H9 (cell line): ENCODE measurements at regions not wholly inside any gene's neighbourhood (a gene's known extent, or its start where the extent isn't known, plus 50 kb on each side); places are given as distances from the start of the nearest gene placed in this dataset.

Experiments used
- DNase-seq: peaks from one replicate; pipeline ENCODE4 v3.0.0-alpha.2; 2017
- H2AFZ ChIP-seq: one replicate; pipeline ENCODE4 v1.6.1; 2013; ENCODE audit warnings: mild to moderate bottlenecking, low read length, control low read depth, moderate library complexity
- H2AK5ac ChIP-seq: 2 replicates; pipeline ENCODE4 v1.6.1; 2013; ENCODE audit warnings: low read length, control low read depth, mixed read lengths; ENCODE audit not compliant: insufficient read length
- H2BK120ac ChIP-seq: one replicate; pipeline ENCODE4 v1.6.1; 2013; ENCODE audit warnings: low read depth, mild to moderate bottlenecking, low read length, control low read depth, inconsistent platforms; ENCODE audit not compliant: poor library complexity, severe bottlenecking
- H2BK12ac ChIP-seq: 2 replicates; pipeline ENCODE4 v1.6.1; 2013; ENCODE audit warnings: low read length, control low read depth, mixed read lengths, low read depth; ENCODE audit not compliant: insufficient read length
- H2BK15ac ChIP-seq: 2 replicates; pipeline ENCODE4 v1.6.1; 2013; ENCODE audit warnings: low read depth, low read length, control low read depth
- H2BK20ac ChIP-seq: one replicate; pipeline ENCODE4 v1.6.1; 2013; ENCODE audit warnings: low read depth, mild to moderate bottlenecking, low read length, control low read depth, inconsistent platforms; ENCODE audit not compliant: poor library complexity, severe bottlenecking
- H2BK5ac ChIP-seq: 2 replicates; pipeline ENCODE4 v1.6.1; 2013; ENCODE audit warnings: low read length, control low read depth, mixed read lengths; ENCODE audit not compliant: insufficient read length
- H3K14ac ChIP-seq: 2 replicates; pipeline ENCODE4 v1.6.1; 2013; ENCODE audit warnings: low read length, control low read depth; ENCODE audit not compliant: insufficient read depth
- H3K18ac ChIP-seq: 2 replicates; pipeline ENCODE4 v1.6.1; 2013; ENCODE audit warnings: low read depth, mild to moderate bottlenecking, mixed read lengths, low read length, control low read depth; ENCODE audit not compliant: insufficient read length
- H3K23ac ChIP-seq: 2 replicates; pipeline ENCODE4 v1.6.1; 2013; ENCODE audit warnings: low read length, control low read depth, mixed read lengths, low read depth; ENCODE audit not compliant: insufficient read length
- H3K23me2 ChIP-seq: 2 replicates; pipeline ENCODE4 v1.6.1; 2013; ENCODE audit warnings: low read depth, mild to moderate bottlenecking, mixed read lengths, low read length, control low read depth; ENCODE audit not compliant: insufficient read length, poor library complexity, severe bottlenecking
- H3K27ac ChIP-seq: 2 replicates; pipeline ENCODE4 v1.5.1; 2013; ENCODE audit warnings: low read length, control low read depth, mixed read lengths, low read depth; ENCODE audit not compliant: insufficient read length
- H3K27me3 ChIP-seq: 2 replicates; pipeline ENCODE4 v1.6.1; 2013; ENCODE audit warnings: low read length, control low read depth, inconsistent platforms; ENCODE audit not compliant: insufficient read depth
- H3K4ac ChIP-seq: 2 replicates; pipeline ENCODE4 v1.6.1; 2013; ENCODE audit warnings: low read depth, mild to moderate bottlenecking, control low read depth, inconsistent platforms, low read length, moderate library complexity
- H3K4me1 ChIP-seq: 2 replicates; pipeline ENCODE4 v1.6.1; 2013; ENCODE audit warnings: low read length, control low read depth, inconsistent platforms; ENCODE audit not compliant: insufficient read depth
- H3K4me2 ChIP-seq: 2 replicates; pipeline ENCODE4 v1.6.1; 2013; ENCODE audit warnings: low read length, control low read depth, mixed read lengths; ENCODE audit not compliant: insufficient read length, insufficient read depth
- H3K56ac ChIP-seq: 2 replicates; pipeline ENCODE4 v1.6.1; 2013; ENCODE audit warnings: low read depth, mild to moderate bottlenecking, mixed read lengths, low read length, control low read depth; ENCODE audit not compliant: insufficient read length
- H3K79me1 ChIP-seq: 2 replicates; pipeline ENCODE4 v1.6.1; 2013; ENCODE audit warnings: low read depth, mild to moderate bottlenecking, moderate library complexity, low read length, control low read depth, inconsistent platforms; ENCODE audit not compliant: insufficient read depth, poor library complexity, severe bottlenecking
- H3K79me2 ChIP-seq: 2 replicates; pipeline ENCODE4 v1.6.1; 2013; ENCODE audit warnings: low read length, control low read depth, inconsistent platforms; ENCODE audit not compliant: insufficient read depth
- H3K9ac ChIP-seq: 2 replicates; pipeline ENCODE4 v1.6.1; 2013; ENCODE audit warnings: low read length, control low read depth, mixed read lengths; ENCODE audit not compliant: insufficient read length; ENCODE audit errors: extremely low read depth
- H3K9me3 ChIP-seq: one replicate; pipeline ENCODE4 v1.6.1; 2013; ENCODE audit warnings: low read depth, low read length, inconsistent platforms; ENCODE audit not compliant: control insufficient read depth
- H3T11ph ChIP-seq: one replicate; pipeline ENCODE4 v1.6.1; 2013; ENCODE audit warnings: mild to moderate bottlenecking, low read length, control low read depth, inconsistent platforms
- H4K20me1 ChIP-seq: one replicate; pipeline ENCODE4 v1.6.1; 2013; ENCODE audit not compliant: control insufficient read depth, insufficient read length, insufficient read depth
- H4K5ac ChIP-seq: 2 replicates; pipeline ENCODE4 v1.6.1; 2013; ENCODE audit warnings: low read depth, mild to moderate bottlenecking, mixed read lengths, low read length, control low read depth; ENCODE audit not compliant: insufficient read length
- H4K8ac ChIP-seq: replicated peaks from 2 replicates; pipeline ENCODE4 v1.6.1; 2013; ENCODE audit warnings: low read length, control low read depth, mixed read lengths, low read depth; ENCODE audit not compliant: insufficient read length
- H4K91ac ChIP-seq: 2 replicates; pipeline ENCODE4 v1.6.1; 2013; ENCODE audit warnings: low read depth, mild to moderate bottlenecking, moderate library complexity, mixed read lengths, low read length, control low read depth; ENCODE audit not compliant: insufficient read length
- H3K27ac Mint-ChIP-seq, 3 experiments: 2 replicates in 2 of 3; 3 replicates in 1 of 3; pipeline ENCODE4 v1.8.0; 2020 to 2021; ENCODE audit warnings: mixed read lengths in 3 of 3, mild to moderate bottlenecking in 1 of 3, moderate library complexity in 1 of 3
- H3K27me3 Mint-ChIP-seq: 2 replicates; pipeline ENCODE4 v1.8.0; 2021; ENCODE audit warnings: low read depth, mild to moderate bottlenecking, moderate library complexity, mixed read lengths
- H3K36me3 Mint-ChIP-seq, 3 experiments: 2 replicates in 2 of 3; 3 replicates in 1 of 3; pipeline ENCODE4 v1.8.0; 2020 to 2021; ENCODE audit warnings: low read depth in 3 of 3, mixed read lengths in 3 of 3; ENCODE audit not compliant: insufficient read depth in 1 of 3
- H3K4me1 Mint-ChIP-seq, 2 experiments: 2 replicates each; pipeline ENCODE4 v1.8.0; 2020; ENCODE audit warnings: mixed read lengths in 2 of 2
- H3K4me3 Mint-ChIP-seq, 2 experiments: 2 replicates in 1 of 2; 3 replicates in 1 of 2; pipeline ENCODE4 v1.8.0; 2020 to 2021; ENCODE audit warnings: mild to moderate bottlenecking in 2 of 2, mixed read lengths in 2 of 2, moderate library complexity in 1 of 2
- H3K9me3 Mint-ChIP-seq, 2 experiments: 2 replicates in 1 of 2; 3 replicates in 1 of 2; pipeline ENCODE4 v1.8.0; 2020; ENCODE audit warnings: mild to moderate bottlenecking in 2 of 2, mixed read lengths in 2 of 2, moderate library complexity in 1 of 2
- CTCF ChIP-seq: fragments of 200-600 bp; sonication (generic); conservative IDR thresholded peaks from 3 replicates; pipeline ENCODE4 v1.8.0; 2021; ENCODE audit warnings: antibody characterized with exemption, mild to moderate bottlenecking
- WGBS: extraction: QIAGEN DNeasy Blood & Tissue Kit; methylation state at CpG from one replicate; pipeline ENCODE4 v1.1.7; 2013; ENCODE audit warnings: missing lambda C conversion rate, low lambda C conversion rate, mixed read lengths; ENCODE audit not compliant: insufficient read length; ENCODE audit errors: extremely low coverage; 5-methylcytosine and 5-hydroxymethylcytosine counted together

DNA sequence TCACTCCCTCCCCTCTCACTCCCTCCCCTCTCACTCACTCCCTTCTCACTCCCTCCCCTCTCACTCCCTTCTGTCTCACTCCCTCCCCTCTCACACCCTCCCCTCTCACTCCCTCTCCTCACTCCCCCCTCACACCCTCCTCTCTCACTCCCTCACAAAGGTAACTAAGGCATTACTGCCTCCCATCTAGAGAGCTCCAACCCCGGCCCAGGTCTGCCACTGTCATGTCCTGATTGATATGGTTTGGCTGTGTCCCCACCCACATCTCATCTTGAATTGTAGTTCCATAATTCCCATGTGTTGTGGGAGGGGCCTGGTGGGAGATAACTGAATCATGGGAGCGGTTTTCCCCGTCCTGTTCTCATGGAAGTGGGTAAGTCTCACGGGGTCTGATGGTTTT lies 359.9 kb upstream of the MYT1L start:
- H4K5ac ChIP-seq, result no peak overlapping the region
- no peak overlapping the region for H2AFZ ChIP-seq
- H3K4me1 Mint-ChIP-seq, result peaks cover 11 to 34% of the 10 kb centered on the region in 2 experiments
- H3K27me3 ChIP-seq, result no peaks in the 10 kb centered on the region
- DNase-seq, result no peak
- H3K23ac ChIP-seq, result no peak overlapping the region
- no peak overlapping the region for H2AK5ac ChIP-seq
- H3K9me3 Mint-ChIP-seq, result no peaks in the 10 kb centered on the region
- no peak overlapping the region for H3K9ac ChIP-seq
- H3K79me1 ChIP-seq, result no peaks in the 10 kb centered on the region
- no peak overlapping the region for H3K18ac ChIP-seq
- H3K4me2 ChIP-seq, result no peak overlapping the region
- no peak overlapping the region for H2BK12ac ChIP-seq
- H3K27ac ChIP-seq, result no peak overlapping the region
- WGBS, result no CpG with 5 or more reads among the region's 4 CpGs
- no peak overlapping the region for H3T11ph ChIP-seq
- no peaks in the 10 kb centered on the region for H3K4me1 ChIP-seq
- no peaks in the 10 kb centered on the region for H3K79me2 ChIP-seq
- TF ChIP-seq CTCF, result no peak
- no peak overlapping the region for H3K56ac ChIP-seq
- no peak overlapping the region for H2BK20ac ChIP-seq
- no peak overlapping the region for H4K91ac ChIP-seq
- no peaks in the 10 kb centered on the region for H4K20me1 ChIP-seq
- no peaks in the 10 kb centered on the region for H3K23me2 ChIP-seq
- no peak overlapping the region for H2BK120ac ChIP-seq
- no peaks in the 10 kb centered on the region for H3K36me3 Mint-ChIP-seq
- no peak overlapping the region for H2BK5ac ChIP-seq
- no peaks in the 10 kb centered on the region for H3K9me3 ChIP-seq
- H3K4ac ChIP-seq, result no peak overlapping the region
- no peak overlapping the region for H3K4me3 Mint-ChIP-seq
- no peak overlapping the region for H2BK15ac ChIP-seq
- peaks cover 28% of the 10 kb centered on the region for H3K27me3 Mint-ChIP-seq
- no peak overlapping the region for H4K8ac ChIP-seq
- no peak overlapping the region for H3K14ac ChIP-seq
- H3K27ac Mint-ChIP-seq, result peak overlapping the region in 1 of 3 experiments; percentile 40; a peak in 1 of 7 replicates
